HG03060 (cell line): ENCODE measurements at regions not wholly inside any gene's neighbourhood (a gene's known extent, or its start where the extent isn't known, plus 50 kb on each side); places are given as distances from the start of the nearest gene placed in this dataset.
"Not testable (repeated sequence)": the region's sequence is repeated elsewhere in the genome, so short reads cannot be mapped to it uniquely, and the experiment has no call there.

Source experiments
- ATAC-seq: cut with Tn5 transposase; IDR thresholded peaks from one replicate; pipeline ENCODE4 v1.9.1; 2021; ENCODE audit warnings: low read depth, moderate number of reproducible peaks; ENCODE audit not compliant: unreplicated experiment

GRCh38 chr4:145255311-145255710 lies 74.9 kb upstream of the OTUD4 start:
- ATAC-seq: not testable (repeated sequence)

GRCh38 chr4:145252190-145252589 lies 71.8 kb upstream of the OTUD4 start:
- ATAC-seq: no peak

- no peak for ATAC-seq
Measured at GRCh38 chr4:145251391-145251790, 71.0 kb upstream of the OTUD4 start.

- ATAC-seq: no peak
Measured at GRCh38 chr4:145248971-145249370, 68.6 kb upstream of the OTUD4 start.

- no peak for ATAC-seq
Measured at GRCh38 chr4:145248502-145248901, 68.1 kb upstream of the OTUD4 start.

- peak; percentile 91 for ATAC-seq
Measured at GRCh38 chr4:145234091-145234706, 53.8 kb upstream of the OTUD4 start.

GRCh38 chr4:145231906-145232700 lies 51.7 kb upstream of the OTUD4 start:
- ATAC-seq: no peak

GRCh38 chr4:145230726-145231125 lies 50.3 kb upstream of the OTUD4 start:
- no peak for ATAC-seq
